Loucy (cell line): ENCODE measurements at regions not wholly inside any gene's neighbourhood (a gene's known extent, or its start where the extent isn't known, plus 50 kb on each side); places are given as distances from the start of the nearest gene placed in this dataset.

Experiments used
- H2AFZ ChIP-seq: fragments of 200-600 bp; sonication (generic); 2 replicates; pipeline ENCODE4 v1.6.0; 2016; ENCODE audit warnings: antibody characterized with exemption, mild to moderate bottlenecking, low read length, moderate library complexity
- H3F3A ChIP-seq: fragments of 200-600 bp; 2 replicates; pipeline ENCODE4 v1.6.0; 2016; ENCODE audit warnings: antibody characterized with exemption, low read depth, mild to moderate bottlenecking
- H3K27me3 ChIP-seq: fragments of 200-600 bp; sonication (generic); 2 replicates; pipeline ENCODE4 v1.6.1; 2014; ENCODE audit warnings: low read length, mild to moderate bottlenecking; ENCODE audit not compliant: insufficient read depth, poor library complexity, severe bottlenecking
- H3K36me3 ChIP-seq: fragments of 200-600 bp; sonication (generic); 2 replicates; pipeline ENCODE4 v1.6.1; 2016; ENCODE audit warnings: low read length; ENCODE audit not compliant: insufficient read depth
- H3K4me1 ChIP-seq: fragments of 200-600 bp; sonication (generic); 2 replicates; pipeline ENCODE4 v1.5.1; 2014; ENCODE audit warnings: low read length, mild to moderate bottlenecking; ENCODE audit not compliant: insufficient read depth, poor library complexity, severe bottlenecking
- H3K4me2 ChIP-seq: fragments of 200-600 bp; sonication (generic); 2 replicates; pipeline ENCODE4 v1.6.0; 2014; ENCODE audit warnings: antibody characterized with exemption, low read length, low read depth, mild to moderate bottlenecking; ENCODE audit not compliant: poor library complexity, severe bottlenecking
- H3K4me3 ChIP-seq: fragments of 200-600 bp; sonication (generic); 2 replicates; pipeline ENCODE4 v1.5.1; 2014; ENCODE audit warnings: low read length, mild to moderate bottlenecking, mixed read lengths; ENCODE audit not compliant: poor library complexity, severe bottlenecking
- H3K79me2 ChIP-seq: fragments of 200-600 bp; sonication (generic); 2 replicates; pipeline ENCODE4 v1.6.1; 2014; ENCODE audit warnings: low read length; ENCODE audit not compliant: insufficient read depth
- H3K9ac ChIP-seq: fragments of 200-600 bp; sonication (generic); 2 replicates; pipeline ENCODE4 v1.6.0; 2014; ENCODE audit warnings: mild to moderate bottlenecking, low read depth, low read length, moderate library complexity; ENCODE audit not compliant: poor library complexity, severe bottlenecking
- H3K9me2 ChIP-seq: fragments of 200-600 bp; sonication (generic); replicated peaks from 2 replicates; pipeline ENCODE4 v1.6.1; 2016; ENCODE audit warnings: low read depth, low read length, mixed read lengths
- H3K9me3 ChIP-seq: fragments of 200-600 bp; sonication (generic); 2 replicates; pipeline ENCODE4 v1.6.1; 2014; ENCODE audit warnings: mild to moderate bottlenecking, antibody characterized with exemption, low read length, low read depth; ENCODE audit not compliant: insufficient read depth
- H4K20me1 ChIP-seq: fragments of 200-600 bp; sonication (generic); 2 replicates; pipeline ENCODE4 v1.6.0; 2014; ENCODE audit warnings: antibody characterized with exemption, low read length, mild to moderate bottlenecking; ENCODE audit not compliant: insufficient read depth, poor library complexity, severe bottlenecking
- EZH2phosphoT487 ChIP-seq: fragments of 200-600 bp; IDR thresholded peaks from 2 replicates; pipeline ENCODE4 v1.6.1; 2018; ENCODE audit warnings: antibody characterized with exemption, mild to moderate bottlenecking, moderate library complexity, borderline replicate concordance
- TF ChIP-seq, protein P1 (sequence below): fragments of 200-600 bp; sonication (generic); conservative IDR thresholded peaks from 2 replicates; pipeline ENCODE4 v1.5.1; 2014; ENCODE audit warnings: mild to moderate bottlenecking, antibody characterized with exemption, low read length

DNA sequence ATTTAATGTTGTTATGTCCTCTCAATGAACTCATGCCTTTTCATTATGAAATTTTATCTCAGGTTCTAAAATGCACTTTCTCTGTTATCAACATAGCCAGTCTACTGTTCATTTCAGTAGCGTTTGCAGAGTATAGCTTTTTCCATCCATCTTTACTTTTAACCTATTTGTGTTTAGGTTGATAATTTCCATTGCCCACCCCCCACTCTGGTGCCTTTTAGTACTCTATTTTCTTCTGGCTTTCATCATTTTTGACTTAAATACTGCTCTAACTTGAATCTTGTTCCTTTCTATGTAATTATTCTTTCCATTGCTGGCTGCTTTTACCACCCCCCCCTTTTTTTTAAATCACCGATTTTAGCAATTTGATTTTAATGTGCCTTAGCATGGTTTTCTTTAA is 585.0 kb upstream of the LRATD1 start:
- Histone ChIP-seq H3K4me3 (no peak overlapping the region), H3K79me2 (no peaks in the 10 kb centered on the region), H2AFZ (no peak overlapping the region), H3K4me1 (no peaks in the 10 kb centered on the region), H3K36me3 (no peaks in the 10 kb centered on the region), H3K9me2 (no peaks in the 10 kb centered on the region), H3K27me3 (no peaks in the 10 kb centered on the region), H3F3A (no peaks in the 10 kb centered on the region), H3K9ac (no peak overlapping the region), H3K4me2 (no peak overlapping the region), H4K20me1 (no peaks in the 10 kb centered on the region), H3K9me3 (no peaks in the 10 kb centered on the region)
- no peak for TF ChIP-seq EZH2phosphoT487
- TF ChIP-seq, protein P1, sequence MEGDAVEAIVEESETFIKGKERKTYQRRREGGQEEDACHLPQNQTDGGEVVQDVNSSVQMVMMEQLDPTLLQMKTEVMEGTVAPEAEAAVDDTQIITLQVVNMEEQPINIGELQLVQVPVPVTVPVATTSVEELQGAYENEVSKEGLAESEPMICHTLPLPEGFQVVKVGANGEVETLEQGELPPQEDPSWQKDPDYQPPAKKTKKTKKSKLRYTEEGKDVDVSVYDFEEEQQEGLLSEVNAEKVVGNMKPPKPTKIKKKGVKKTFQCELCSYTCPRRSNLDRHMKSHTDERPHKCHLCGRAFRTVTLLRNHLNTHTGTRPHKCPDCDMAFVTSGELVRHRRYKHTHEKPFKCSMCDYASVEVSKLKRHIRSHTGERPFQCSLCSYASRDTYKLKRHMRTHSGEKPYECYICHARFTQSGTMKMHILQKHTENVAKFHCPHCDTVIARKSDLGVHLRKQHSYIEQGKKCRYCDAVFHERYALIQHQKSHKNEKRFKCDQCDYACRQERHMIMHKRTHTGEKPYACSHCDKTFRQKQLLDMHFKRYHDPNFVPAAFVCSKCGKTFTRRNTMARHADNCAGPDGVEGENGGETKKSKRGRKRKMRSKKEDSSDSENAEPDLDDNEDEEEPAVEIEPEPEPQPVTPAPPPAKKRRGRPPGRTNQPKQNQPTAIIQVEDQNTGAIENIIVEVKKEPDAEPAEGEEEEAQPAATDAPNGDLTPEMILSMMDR = no peak

DNA sequence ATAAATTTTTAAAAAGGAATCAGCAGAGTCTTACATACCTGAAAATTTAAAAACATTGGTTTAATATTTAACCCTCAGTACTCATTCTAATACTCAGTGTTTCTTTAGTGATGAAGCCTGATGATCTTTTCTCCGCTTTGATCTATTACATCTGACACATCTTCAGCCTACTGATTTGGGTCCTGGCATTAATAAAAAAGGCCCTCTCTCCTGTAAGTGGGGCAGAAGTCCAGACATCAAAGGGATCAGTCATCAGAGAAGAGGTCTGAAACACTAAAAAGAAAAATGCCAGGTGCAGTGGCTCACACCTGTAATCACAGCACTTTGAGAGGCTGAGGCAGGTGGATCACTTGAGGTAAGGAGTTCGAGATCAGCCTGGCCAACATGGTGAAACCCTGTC is 581.1 kb upstream of the LRATD1 start:
- TF ChIP-seq, protein P1 = no peak
- TF ChIP-seq EZH2phosphoT487 = no peak

DNA sequence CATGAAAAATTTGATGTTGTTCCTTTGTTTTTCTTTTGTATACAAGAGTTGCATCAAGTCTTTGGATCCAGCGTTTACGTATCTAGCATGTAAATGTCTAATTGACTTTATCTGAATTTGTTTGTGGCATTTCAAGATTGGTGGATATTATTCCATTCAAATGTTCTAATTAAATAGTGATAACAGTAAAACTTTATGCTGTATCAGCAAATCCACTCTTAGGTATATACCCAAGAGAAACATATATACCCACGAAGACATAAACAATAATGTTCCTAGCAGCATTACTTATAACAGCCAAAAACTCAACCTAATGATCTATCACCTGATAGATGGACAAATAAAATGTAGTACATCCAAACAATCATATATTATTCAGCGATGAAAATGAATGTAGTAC is 579.4 kb upstream of the LRATD1 start:
- Histone ChIP-seq H3K79me2 (no peaks in the 10 kb centered on the region), H3K4me2 (no peak overlapping the region), H3K4me1 (no peaks in the 10 kb centered on the region), H3F3A (no peaks in the 10 kb centered on the region), H2AFZ (no peak overlapping the region), H3K27me3 (no peaks in the 10 kb centered on the region), H3K9me3 (no peaks in the 10 kb centered on the region), H3K9ac (no peak overlapping the region), H4K20me1 (no peaks in the 10 kb centered on the region), H3K4me3 (no peak overlapping the region), H3K36me3 (no peaks in the 10 kb centered on the region), H3K9me2 (no peaks in the 10 kb centered on the region)
- TF ChIP-seq EZH2phosphoT487 = no peak
- TF ChIP-seq, protein P1 = no peak

More for the DNA sequence above, 581.1 kb upstream of the LRATD1 start:
- Histone ChIP-seq H3F3A (no peaks in the 10 kb centered on the region), H3K79me2 (no peaks in the 10 kb centered on the region), H3K4me2 (no peak overlapping the region), H2AFZ (no peak overlapping the region), H3K4me3 (no peak overlapping the region), H3K9me3 (no peaks in the 10 kb centered on the region), H3K27me3 (no peaks in the 10 kb centered on the region), H3K9ac (no peak overlapping the region), H4K20me1 (no peaks in the 10 kb centered on the region), H3K4me1 (no peaks in the 10 kb centered on the region), H3K36me3 (no peaks in the 10 kb centered on the region), H3K9me2 (no peaks in the 10 kb centered on the region)
